ENCODE measurements at regions not wholly inside any gene's neighbourhood (a gene's known extent, or its start where the extent isn't known, plus 50 kb on each side); places are given as distances from the start of the nearest gene placed in this dataset.
A peak's percentile ranks its signal among the peaks of the same experiment; 100 is the strongest.
"Not testable (repeated sequence)": the region's sequence is repeated elsewhere in the genome, so short reads cannot be mapped to it uniquely, and the experiment has no call there.

DNA sequence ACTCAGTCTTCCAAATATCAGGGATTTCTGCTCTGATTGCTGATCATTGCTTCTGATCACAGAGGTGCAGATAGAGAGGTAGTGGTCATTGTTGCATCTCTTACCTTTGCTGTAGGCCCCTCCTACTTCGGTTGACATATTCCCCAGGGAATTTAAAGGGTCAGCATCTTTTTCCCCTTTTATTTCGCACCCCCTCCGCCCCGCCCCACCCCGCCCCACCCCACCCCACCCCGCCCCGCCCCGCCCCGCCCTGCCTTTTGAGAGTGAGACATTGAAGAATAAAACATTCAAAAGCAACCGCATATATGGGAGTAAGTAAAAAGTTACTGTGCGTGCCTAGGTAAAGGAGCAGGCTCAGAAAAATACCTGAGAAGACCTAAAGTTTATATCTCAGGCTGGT lies 463.9 kb downstream of the BTG1 start:
- ATAC-seq (no peak), DNase-seq (no peak)
- intact Hi-C loops (cut with micrococcal nuclease) = no loop called here

DNA sequence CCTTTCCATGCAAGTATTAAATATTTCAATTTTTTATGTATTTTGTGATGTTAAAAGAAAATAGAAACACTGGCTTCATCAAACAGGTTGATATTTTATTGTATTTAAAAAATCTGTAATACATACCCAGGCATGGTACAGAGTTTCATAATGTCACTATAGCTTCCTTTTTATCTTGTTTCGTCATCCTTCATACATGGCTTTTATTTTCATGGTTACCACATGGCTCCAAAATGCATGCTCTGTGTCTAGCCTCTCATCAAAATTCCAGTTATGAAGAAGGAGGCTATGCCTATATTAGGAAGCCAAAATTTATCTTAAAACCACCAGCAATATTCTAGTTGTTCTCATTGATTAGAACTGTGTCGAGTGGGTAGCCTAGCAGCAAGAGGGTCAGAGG lies 464.8 kb downstream of the BTG1 start:
- intact Hi-C loops (cut with micrococcal nuclease) = no loop called here
- DNase-seq (no peak), ATAC-seq (no peak)

DNA sequence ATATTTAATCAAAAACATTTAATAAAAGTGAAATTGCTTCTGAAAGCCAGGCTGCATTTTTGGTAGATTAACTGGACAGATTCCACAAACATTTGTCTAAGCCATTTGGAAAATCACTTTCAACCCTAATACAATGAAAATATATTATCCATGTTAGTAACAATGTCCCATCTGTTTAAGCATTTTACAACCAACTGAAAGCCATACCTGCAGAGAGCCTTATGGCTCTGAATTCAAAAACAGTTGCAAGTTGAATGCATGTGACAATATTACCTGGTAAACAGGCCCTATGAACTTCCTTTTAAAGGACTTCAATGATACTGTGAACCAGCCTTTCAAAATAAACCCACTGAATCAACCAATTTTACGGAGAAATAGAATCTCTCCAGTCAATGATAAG lies 468.1 kb downstream of the BTG1 start:
- intact Hi-C loops (cut with micrococcal nuclease) = no loop called here
- DNase-seq = no peak
- ATAC-seq = no peak

DNA sequence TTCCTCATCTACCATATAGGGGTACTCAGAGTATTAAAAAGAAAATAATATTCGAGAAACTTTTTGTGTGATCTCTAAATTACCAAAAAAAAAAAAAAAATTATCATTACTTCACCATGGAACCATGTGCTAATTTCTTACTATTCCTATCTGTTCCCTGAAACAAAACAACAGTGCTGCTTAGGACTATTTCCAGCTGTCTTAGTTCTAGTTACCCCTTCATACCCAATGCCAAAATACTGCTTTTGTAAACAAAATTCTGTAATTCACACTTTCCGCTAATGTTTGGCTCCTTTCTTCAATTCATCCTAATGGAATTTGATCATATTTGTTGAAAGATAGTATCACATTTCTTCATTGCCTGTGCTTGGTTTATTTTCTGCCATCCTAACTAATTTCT lies 470.2 kb downstream of the BTG1 start:
- ATAC-seq = no peak
- no peak for DNase-seq
- intact Hi-C loops (cut with micrococcal nuclease) = no loop called here

DNA sequence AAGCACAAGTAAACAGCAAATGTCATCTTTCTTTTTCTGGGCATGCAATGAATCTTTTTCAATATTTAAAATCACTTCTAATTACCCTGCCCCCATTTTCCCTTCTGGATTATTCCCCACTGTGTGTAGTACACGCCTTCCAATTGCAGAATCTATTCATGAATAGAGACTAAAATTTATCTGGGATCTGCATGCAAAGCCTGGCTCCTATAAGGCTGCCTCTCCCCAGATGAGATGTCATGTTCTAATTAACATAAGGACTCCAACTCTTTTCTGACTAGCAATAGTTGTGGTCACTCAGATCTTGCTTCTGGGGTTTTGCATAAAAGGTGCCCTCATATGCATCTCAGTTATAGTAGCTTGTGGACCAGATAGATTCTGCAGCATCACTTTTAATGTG lies 473.5 kb downstream of the BTG1 start:
- DNase-seq = no peak
- intact Hi-C loops (cut with micrococcal nuclease) = no loop called here
- ATAC-seq = no peak

DNA sequence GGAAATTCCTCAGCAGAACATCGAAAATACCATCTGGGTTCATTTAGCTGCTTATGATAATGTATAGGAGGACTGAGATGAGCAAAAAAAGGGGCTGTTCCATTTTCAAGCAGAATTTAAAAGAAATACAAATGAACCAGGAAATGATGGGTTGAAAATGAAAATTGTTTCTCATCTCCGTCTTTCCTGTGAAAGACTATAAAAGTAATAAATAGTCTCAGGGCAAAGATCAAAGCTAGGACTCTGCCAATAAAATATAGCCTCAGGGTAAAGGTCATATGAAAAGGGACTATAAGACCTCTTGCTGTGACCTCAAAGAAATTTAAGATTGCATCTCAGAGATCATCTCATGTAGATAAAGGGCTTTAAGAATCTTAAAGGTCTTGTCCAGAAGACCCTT lies 478.0 kb downstream of the BTG1 start:
- no peak for ATAC-seq
- no peak for DNase-seq
- intact Hi-C loops (cut with micrococcal nuclease) = no loop called here

DNA sequence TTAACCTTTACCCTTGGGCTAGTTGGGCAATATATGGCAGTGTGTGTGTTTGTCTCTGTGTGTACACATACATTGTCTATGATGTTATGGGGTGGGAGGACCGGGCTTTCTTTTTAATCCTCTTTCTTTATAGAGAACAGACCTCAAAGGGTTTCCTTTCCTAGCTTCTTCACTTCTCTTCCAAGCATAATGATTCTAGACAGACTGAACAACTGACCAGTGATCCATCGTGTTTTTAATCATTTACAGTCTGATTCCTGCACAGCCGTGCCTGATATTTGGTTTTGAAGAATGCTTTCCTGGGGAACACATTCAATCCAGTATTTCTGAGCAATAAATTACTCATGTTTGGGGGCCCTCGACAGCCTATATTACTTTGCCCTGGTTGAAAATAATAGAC lies 481.1 kb upstream of the DCN start:
- intact Hi-C loops (cut with micrococcal nuclease) = no loop called here
- ATAC-seq = no peak
- no peak for DNase-seq

DNA sequence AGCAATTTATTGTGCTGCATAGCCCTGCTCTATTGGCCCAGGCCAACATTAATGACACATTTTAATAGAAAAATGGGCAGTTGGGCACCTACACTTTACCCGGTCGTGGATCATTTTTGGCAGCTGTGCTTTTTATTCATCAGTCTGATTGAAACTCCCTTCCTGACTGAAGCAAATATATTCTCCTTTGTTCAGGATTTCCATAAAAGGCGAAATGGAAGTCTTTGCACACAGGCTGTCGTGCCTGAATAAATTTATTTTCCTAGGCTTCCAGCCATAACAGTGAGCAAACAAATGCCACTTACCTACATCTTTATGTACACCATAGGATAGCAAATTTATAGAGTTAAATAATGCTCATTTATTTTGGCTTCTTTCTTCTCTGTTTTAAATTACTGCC lies 480.7 kb upstream of the DCN start:
- ATAC-seq (no peak), DNase-seq (no peak)
- intact Hi-C loops (cut with micrococcal nuclease) = no loop called here

DNA sequence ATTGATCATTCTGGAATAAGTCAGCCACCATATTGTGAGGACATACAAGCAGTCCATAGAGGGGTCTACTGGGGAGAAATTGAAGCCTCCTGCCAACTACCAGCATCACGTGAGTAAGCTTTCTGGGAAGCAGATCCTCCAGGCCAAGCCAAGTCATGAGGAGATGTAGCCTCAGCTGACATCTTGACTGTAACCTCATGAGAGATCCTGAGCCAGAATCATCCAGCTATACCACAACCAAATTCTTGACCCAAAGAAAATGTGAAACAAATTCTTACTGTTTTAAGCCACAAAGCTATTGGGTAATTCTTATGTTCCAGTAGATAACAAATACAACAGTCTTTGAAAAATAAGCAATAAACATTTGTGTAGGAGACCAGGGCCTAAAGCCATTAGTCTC lies 479.4 kb upstream of the DCN start:
- DNase-seq (no peak), ATAC-seq (no peak)
- intact Hi-C loops (cut with micrococcal nuclease) = no loop called here

DNA sequence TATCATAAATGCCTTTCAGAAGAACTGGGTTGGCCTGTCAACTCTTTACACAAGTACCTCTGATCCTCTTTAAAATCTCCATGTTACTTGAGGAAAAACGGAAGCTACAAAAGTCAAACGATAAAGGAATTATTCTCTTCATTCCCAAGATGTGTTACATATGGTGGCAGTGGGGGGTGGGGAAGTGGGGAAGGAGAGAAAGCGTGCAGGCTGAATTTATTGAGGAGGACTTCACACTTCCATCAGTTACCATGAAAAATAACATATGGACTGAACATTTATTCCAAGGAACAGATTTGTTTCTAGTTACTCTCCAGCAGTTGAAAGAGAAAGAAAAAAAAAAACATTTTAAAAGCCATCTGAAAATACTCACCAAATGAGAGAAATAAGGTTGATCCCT lies 474.4 kb upstream of the DCN start:
- ATAC-seq = no peak
- intact Hi-C loops (cut with micrococcal nuclease) = no loop called here
- DNase-seq = no peak

DNA sequence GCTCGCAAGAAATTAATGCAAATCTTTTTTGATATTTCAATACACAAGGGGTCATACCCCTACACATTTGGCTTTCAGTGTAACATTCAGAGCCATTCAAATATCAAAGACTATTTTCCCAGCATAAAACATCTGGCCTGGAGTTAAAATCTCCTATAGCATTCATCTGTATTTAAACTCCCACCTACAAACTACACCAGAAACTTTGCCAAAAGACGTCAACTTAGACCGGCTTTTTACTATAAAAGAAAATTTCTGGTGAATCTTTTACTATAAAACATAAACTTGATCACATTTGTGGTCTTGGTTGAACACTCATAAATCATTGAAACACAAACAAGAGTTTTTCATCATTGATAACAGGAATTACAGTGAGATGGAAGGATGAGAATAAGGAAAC lies 473.3 kb upstream of the DCN start:
- no peak for DNase-seq
- intact Hi-C loops (cut with micrococcal nuclease) = no loop called here
- no peak for ATAC-seq

DNA sequence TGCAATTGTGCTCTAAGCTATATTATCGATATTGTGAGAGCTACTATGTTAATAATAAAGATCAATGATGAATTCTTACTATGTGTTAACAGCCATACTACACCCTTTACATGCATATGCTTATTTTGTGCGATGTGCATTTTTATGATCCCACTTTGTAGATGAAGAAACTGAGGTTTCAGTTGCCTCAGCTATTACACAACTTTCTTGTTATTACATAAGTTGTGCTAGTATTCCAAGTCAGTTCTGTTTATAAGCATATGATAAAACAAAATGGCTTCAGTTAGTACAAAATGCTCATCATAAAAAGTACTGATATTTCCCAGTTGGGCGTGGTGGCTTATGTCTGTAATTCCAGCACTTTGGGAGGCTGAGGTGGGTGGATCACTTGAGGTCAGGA lies 471.5 kb upstream of the DCN start:
- DNase-seq = no peak
- intact Hi-C loops (cut with micrococcal nuclease) = no loop called here
- ATAC-seq = no peak

DNA sequence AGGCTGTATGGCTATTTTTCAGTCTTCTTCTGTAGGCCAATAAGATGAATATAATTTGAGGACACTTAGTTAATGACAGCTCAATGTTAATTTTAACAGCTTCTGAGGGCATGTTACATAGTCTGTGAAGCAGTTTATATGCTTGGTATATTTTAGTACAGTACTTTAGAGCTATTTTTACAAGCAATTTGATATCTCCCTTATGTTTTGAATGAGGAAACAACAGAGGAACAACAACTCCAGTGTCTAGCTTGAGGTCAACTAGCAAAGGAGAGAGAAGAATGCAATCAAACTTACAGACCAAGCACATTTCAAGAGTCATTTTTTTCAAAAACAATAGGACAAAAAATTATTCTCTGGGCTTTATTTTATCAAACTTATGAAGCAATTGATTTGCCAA lies 469.1 kb upstream of the DCN start:
- ATAC-seq (peak; percentile 68), DNase-seq (no peak)
- intact Hi-C loops (cut with micrococcal nuclease) = no loop called here

DNA sequence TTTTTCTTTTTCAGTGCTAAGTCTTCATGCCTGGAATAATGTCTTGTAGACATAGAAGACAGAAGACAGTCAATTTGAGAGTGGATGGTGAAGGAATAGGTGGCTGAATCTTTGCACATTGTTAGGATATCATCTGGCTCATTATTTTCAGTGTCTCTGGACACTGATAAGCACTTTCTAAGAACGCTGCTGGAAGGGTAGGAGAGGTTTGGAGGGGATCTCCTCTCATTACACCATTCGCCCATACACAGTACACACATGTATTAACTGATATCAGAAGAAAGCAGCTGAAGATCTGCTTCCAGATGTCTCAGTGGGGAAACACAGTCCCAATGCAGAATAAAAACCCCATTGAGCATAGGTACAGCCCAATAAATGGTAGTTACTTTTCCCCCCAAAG lies 461.1 kb upstream of the DCN start:
- ATAC-seq (no peak), DNase-seq (no peak)
- intact Hi-C loops (cut with micrococcal nuclease) = no loop called here

DNA sequence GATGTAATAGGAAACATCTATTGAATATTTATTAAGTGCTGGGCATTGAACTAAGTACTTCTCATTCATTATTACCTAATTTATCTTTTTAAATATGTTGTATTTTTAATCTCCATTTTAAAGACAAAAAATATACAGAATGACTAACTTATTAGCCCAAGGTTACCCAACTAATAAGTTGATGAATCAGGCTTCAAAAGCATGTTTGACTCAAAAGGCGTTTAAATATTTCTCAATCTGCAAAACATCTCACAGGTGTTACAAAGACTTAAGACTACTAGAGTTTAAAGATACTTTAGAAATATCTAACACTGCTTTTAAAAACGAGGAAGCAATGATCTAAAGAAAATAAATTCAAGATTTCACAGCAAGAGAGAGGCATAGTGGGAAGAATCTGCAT lies 457.4 kb upstream of the DCN start:
- intact Hi-C loops (cut with micrococcal nuclease) = no loop called here
- DNase-seq (no peak), ATAC-seq (no peak)

DNA sequence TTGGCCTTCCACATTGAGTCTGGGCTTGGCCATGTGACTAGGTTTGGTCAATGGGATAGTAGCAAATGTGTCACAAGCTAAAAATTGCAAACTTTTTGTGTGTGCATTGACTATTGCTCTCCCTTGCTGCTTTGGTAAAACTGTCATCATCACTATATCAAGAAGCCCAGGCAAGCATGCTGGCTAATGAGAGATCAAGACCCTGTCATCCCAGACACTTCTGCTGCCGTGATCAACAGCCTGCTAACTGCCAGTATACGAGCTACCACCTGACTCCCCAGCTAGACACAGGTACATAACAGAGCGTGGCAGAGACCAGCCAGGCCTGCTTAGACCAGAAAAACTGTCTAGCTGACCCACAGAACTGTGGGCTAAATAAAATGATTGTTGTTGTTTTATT lies 456.7 kb upstream of the DCN start:
- intact Hi-C loops (cut with micrococcal nuclease) = no loop called here
- DNase-seq (no peak), ATAC-seq (no peak)

DNA sequence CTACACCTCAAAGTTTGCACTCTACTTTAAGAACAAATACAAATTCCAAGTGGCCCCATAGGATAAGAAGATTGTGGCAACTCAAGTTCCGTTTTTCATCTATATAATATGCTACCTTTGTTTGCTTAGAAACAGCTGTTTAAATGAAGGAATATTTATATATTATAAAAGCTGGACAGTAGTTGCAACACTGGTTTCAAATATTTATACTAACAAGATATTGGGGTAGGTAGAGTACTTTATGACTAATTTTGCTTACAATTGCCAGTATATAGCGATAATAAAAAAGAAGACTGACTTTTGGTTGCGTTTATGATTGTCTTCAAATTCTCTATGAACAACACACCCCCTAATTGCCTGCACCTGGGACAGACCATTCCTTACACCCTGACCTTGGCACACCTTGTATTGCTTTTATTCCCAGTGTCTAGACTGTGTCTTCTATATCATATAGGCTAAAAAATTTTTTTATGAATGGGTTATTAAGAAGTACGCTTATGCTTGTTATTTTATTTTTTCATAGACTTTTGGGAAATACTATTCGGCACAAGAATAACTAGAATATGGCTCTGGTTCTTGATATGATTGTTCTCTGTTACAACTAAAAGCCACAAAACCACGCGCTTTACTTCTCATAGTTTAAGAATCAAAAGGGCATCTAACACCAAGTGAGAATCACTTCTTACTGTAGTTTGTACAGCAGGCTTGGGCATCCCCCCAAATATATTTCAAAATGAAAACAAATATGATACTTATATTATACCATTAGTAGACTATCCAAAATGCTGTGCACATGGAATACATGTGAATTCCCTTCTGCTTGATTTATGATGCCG lies 455.4 kb upstream of the DCN start:
- intact Hi-C loops (cut with micrococcal nuclease) = no loop called here
- ATAC-seq (no peak), DNase-seq (no peak)

DNA sequence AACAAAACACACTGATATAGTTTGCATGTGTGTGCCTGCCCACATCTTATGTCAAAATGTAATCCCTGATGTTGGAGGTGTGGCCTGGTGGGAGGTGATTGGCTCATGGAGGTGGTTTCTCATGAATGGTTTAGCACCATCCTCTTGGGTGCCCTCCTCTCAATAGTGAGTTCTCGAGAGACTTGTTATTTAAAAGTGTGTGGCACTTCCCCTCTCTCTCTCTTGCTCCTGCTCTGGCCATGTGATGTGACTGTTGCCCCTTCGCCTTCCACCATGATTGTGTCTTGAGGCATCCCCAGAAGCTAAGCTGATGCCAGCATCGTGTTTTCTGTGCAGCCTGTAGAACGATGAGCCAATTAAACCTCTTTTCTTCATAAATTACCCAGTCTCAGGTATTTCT lies 454.1 kb upstream of the DCN start:
- intact Hi-C loops (cut with micrococcal nuclease) = no loop called here
- ATAC-seq (no peak), DNase-seq (no peak)

DNA sequence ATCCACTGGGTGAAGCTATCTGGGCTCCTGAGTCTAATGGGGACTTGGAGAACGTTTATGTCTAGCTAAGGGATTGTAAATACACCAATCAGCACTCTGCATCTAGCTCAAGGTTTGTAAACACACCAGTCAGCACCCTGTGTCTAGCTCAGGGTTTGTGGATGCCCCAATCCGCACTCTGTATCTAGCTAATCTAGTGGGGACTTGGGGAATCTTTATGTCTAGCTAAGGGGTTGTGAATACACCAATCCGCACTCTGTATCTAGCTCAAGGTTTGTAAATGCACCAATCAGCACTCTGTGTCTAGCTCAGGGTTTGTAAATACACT lies 451.7 kb upstream of the DCN start:
- ATAC-seq; intact Hi-C loops (cut with micrococcal nuclease); DNase-seq: not testable (repeated sequence)

DNA sequence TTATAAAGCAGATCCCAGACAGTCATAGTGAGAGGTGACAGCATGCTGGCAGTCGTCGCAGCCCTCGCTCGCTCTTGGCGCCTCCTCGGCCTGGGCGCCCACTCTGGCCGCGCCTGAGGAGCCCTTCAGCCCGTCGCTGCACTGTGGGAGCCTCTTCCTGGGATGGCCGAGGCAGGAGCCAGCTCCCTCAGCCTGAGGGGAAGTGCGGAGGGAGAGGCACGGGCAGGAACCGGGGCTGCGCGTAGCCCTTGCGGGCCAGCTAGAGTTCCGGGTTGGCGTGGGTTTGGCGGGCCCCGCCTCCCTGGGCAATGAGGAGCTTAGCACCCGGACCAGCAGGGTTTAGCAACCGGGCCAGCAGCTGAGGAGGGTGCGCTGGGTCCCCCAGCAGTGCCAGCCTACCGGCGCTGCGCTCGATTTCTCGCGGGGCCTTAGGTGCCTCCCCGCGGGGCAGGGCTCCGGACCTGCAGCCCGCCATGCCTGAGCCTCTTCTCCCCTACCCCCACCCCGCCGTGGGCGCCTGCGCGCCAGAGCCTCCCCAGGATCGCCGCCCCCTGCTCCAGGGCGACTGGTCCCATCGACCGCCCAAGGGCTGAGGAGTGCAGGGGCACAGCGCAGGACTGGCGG lies 451.2 kb upstream of the DCN start:
- ATAC-seq (no peak), DNase-seq (no peak)
- intact Hi-C loops (cut with micrococcal nuclease) = no loop called here

DNA sequence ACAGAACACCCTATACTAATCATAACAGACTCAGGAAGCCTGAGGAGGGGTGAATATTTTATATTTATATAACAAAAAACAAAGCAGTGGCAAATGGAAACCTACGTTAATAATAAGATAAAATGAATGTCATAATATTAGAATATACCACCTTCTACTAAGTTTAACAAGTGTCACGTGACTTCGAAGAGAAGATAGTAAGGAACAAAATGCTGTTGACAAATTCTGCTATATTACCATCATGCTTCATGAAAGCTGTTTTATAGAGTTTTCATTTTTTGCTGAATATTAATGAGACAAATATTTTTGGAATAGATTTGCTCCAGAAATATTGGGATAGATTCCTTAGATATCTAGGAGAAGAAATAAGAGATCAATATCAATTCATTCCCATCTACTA lies 450.6 kb upstream of the DCN start:
- ATAC-seq = no peak
- intact Hi-C loops (cut with micrococcal nuclease) = no loop called here
- no peak for DNase-seq
